ENCODE measurements at regions not wholly inside any gene's neighbourhood (a gene's known extent, or its start where the extent isn't known, plus 50 kb on each side); places are given as distances from the start of the nearest gene placed in this dataset.

- H3K36me3 ChIP-seq, result no peaks in the 10 kb centered on the region
- H3K4me3 ChIP-seq, result no peak overlapping the region
- no peak for DNase-seq
- no peaks in the 10 kb centered on the region for H3K27me3 ChIP-seq
- H3K27ac ChIP-seq, result no peak overlapping the region
- H3K9me3 ChIP-seq, result peaks cover 0 to 13% (median 5%) of the 10 kb centered on the region in 4 donors
- TF ChIP-seq POLR2A (IDR thresholded peaks at IDR 0.05), result no peak
- no peak for TF ChIP-seq EP300 (IDR thresholded peaks at IDR 0.05)
- no peak for TF ChIP-seq CTCF (IDR thresholded peaks at IDR 0.05)
- no peak for TF ChIP-seq POLR2AphosphoS5 (IDR thresholded peaks at IDR 0.05)
- intact Hi-C loops (cut with DNase I; ENCODE audit: low total_unique reads), result no loop called here
- no peaks in the 10 kb centered on the region for H3K4me1 ChIP-seq
- WGBS, 5 donors, result 48 to 62% (median 60%) methylated on average over 7 of the region's 7 CpGs
Measured at GRCh38 chr16:13611596-13611995, 308.4 kb upstream of the ERCC4 start.

GRCh38 chr16:13612623-13613022 lies 307.3 kb upstream of the ERCC4 start:
- H3K36me3 ChIP-seq, result no peaks in the 10 kb centered on the region
- no peak for DNase-seq
- TF ChIP-seq CTCF (IDR thresholded peaks at IDR 0.05) (no peak), POLR2A (IDR thresholded peaks at IDR 0.05) (no peak), POLR2AphosphoS5 (IDR thresholded peaks at IDR 0.05) (no peak), EP300 (IDR thresholded peaks at IDR 0.05) (no peak)
- H3K27ac ChIP-seq, result no peak overlapping the region
- H3K4me3 ChIP-seq, result no peak overlapping the region
- intact Hi-C loops (cut with DNase I; ENCODE audit: low total_unique reads), result no loop called here
- WGBS, 5 donors, result 72 to 77% (median 76%) methylated on average over 4 of the region's 4 CpGs
- H3K27me3 ChIP-seq, result no peaks in the 10 kb centered on the region
- H3K9me3 ChIP-seq, result peaks cover 0 to 6% (median 0%) of the 10 kb centered on the region in 4 donors
- no peaks in the 10 kb centered on the region for H3K4me1 ChIP-seq

- no peak for TF ChIP-seq EP300 (IDR thresholded peaks at IDR 0.05)
- no peak for TF ChIP-seq POLR2A (IDR thresholded peaks at IDR 0.05)
- no peak for TF ChIP-seq CTCF (IDR thresholded peaks at IDR 0.05)
- no peak for TF ChIP-seq POLR2AphosphoS5 (IDR thresholded peaks at IDR 0.05)
- intact Hi-C loops (cut with DNase I; ENCODE audit: low total_unique reads), result no loop called here
- no peaks in the 10 kb centered on the region for H3K27me3 ChIP-seq
- H3K4me3 ChIP-seq, result no peak overlapping the region
- no peaks in the 10 kb centered on the region for H3K4me1 ChIP-seq
- 49 to 64% (median 50%) methylated on average over 2 of the region's 2 CpGs for WGBS, 5 donors
- H3K27ac ChIP-seq, result no peak overlapping the region
- peaks cover 0 to 1% (median 0%) of the 10 kb centered on the region in 4 donors for H3K9me3 ChIP-seq
- DNase-seq, result no peak
- no peaks in the 10 kb centered on the region for H3K36me3 ChIP-seq
Measured at GRCh38 chr16:13613165-13613564, 306.8 kb upstream of the ERCC4 start.

GRCh38 chr16:13621639-13622038 lies 298.3 kb upstream of the ERCC4 start:
- TF ChIP-seq EP300 (IDR thresholded peaks at IDR 0.05) (no peak), POLR2AphosphoS5 (IDR thresholded peaks at IDR 0.05) (no peak), POLR2A (IDR thresholded peaks at IDR 0.05) (no peak), CTCF (IDR thresholded peaks at IDR 0.05) (no peak)

More at GRCh38 chr16:13621639-13622038, 298.3 kb upstream of the ERCC4 start:
- Histone ChIP-seq H3K27me3 (no peaks in the 10 kb centered on the region), H3K36me3 (no peaks in the 10 kb centered on the region), H3K4me3 (no peak overlapping the region), H3K4me1 (no peaks in the 10 kb centered on the region), H3K9me3 (no peaks in the 10 kb centered on the region), H3K27ac (no peak overlapping the region)
- 56 to 91% (median 72%) methylated on average over 1 of the region's 1 CpG for WGBS, 5 donors
- intact Hi-C loops (cut with DNase I; ENCODE audit: low total_unique reads), result no loop called here
- DNase-seq, result no peak

All from stomach (tissue), 8 donors.